IMR-90 (cell line): ENCODE measurements at regions not wholly inside any gene's neighbourhood (a gene's known extent, or its start where the extent isn't known, plus 50 kb on each side); places are given as distances from the start of the nearest gene placed in this dataset.

Source experiments
- ATAC-seq: fragments of 200-7000 bp; cut with Tn5 transposase; 2 replicates; pipeline ENCODE4 v1.9.1; 2020; ENCODE audit warnings: low read depth, mild to moderate bottlenecking, moderate library complexity
- BruUV-seq: library from RNA; stranded (reverse); fragments of 400-500 nt; replicated peaks from 2 replicates; lab custom pipeline; 2021; lab: Mats Ljungman, UMichigan
- CTCF ChIA-PET: fragments of 300-600 bp; formaldehyde crosslinking; extraction: SDS; loops from one replicate; lab custom pipeline; 2021; ENCODE audit warnings: antibody characterized with exemption; lab: Yijun Ruan, JAX
- POLR2A ChIA-PET: fragments of 300-600 bp; sonication (Branson Sonifier 250); formaldehyde crosslinking; loops from one replicate; lab custom pipeline; 2022; ENCODE audit warnings: antibody characterized with exemption; ENCODE audit not compliant: unreplicated experiment; lab: Charles Lee
- DNase-seq: peaks from one replicate; pipeline ENCODE4 v3.0.0; 2013
- H2AFZ ChIP-seq: replicated peaks from 2 replicates; pipeline ENCODE3; 2013; ENCODE audit warnings: low read length, mild to moderate bottlenecking; ENCODE audit not compliant: poor library complexity
- H2AK5ac ChIP-seq: 2 replicates; pipeline ENCODE4 v1.6.1; 2013; ENCODE audit warnings: low read depth, low read length, inconsistent platforms
- H2AK9ac ChIP-seq: replicated peaks from 2 replicates; pipeline ENCODE3; 2013; ENCODE audit warnings: mild to moderate bottlenecking, low read depth, low read length, moderate library complexity; ENCODE audit not compliant: poor library complexity
- H2BK120ac ChIP-seq: 2 replicates; pipeline ENCODE4 v1.6.1; 2013; ENCODE audit warnings: low read depth, low read length, inconsistent platforms
- H2BK15ac ChIP-seq: 3 replicates; pipeline ENCODE4 v1.6.1; 2013; ENCODE audit warnings: low read depth, low read length, inconsistent platforms
- H2BK20ac ChIP-seq: 2 replicates; pipeline ENCODE4 v1.6.1; 2013; ENCODE audit warnings: low read depth, mild to moderate bottlenecking, inconsistent platforms, low read length, moderate library complexity
- H2BK5ac ChIP-seq: 2 replicates; pipeline ENCODE4 v1.6.1; 2013; ENCODE audit warnings: mild to moderate bottlenecking, low read depth, low read length, inconsistent platforms; ENCODE audit not compliant: poor library complexity, severe bottlenecking
- H3K14ac ChIP-seq: replicated peaks from 2 replicates; pipeline ENCODE4 v1.6.1; 2013; ENCODE audit warnings: low read depth, low read length, inconsistent platforms
- H3K18ac ChIP-seq: 2 replicates; pipeline ENCODE4 v1.6.1; 2013; ENCODE audit warnings: low read depth, low read length, control low read depth
- H3K23ac ChIP-seq: 2 replicates; pipeline ENCODE4 v1.6.1; 2013; ENCODE audit warnings: low read depth, low read length, inconsistent platforms
- H3K27ac ChIP-seq: 2 replicates; pipeline ENCODE4 v1.5.1; 2013; ENCODE audit warnings: mild to moderate bottlenecking, control low read depth, low read length; ENCODE audit not compliant: insufficient read depth
- H3K27me3 ChIP-seq: 2 replicates; pipeline ENCODE4 v1.6.1; 2013; ENCODE audit warnings: low read length; ENCODE audit not compliant: control insufficient read depth, insufficient read depth
- H3K36me3 ChIP-seq: 2 replicates; pipeline ENCODE4 v1.6.1; 2013; ENCODE audit warnings: low read length, mixed read lengths; ENCODE audit not compliant: control insufficient read depth, insufficient read depth
- H3K4ac ChIP-seq: 2 replicates; pipeline ENCODE4 v1.6.1; 2013; ENCODE audit warnings: low read depth, low read length, inconsistent platforms
- H3K4me1 ChIP-seq: 2 replicates; pipeline ENCODE4 v1.6.1; 2013; ENCODE audit warnings: low read length, mixed read lengths; ENCODE audit not compliant: control insufficient read depth, insufficient read depth
- H3K4me2 ChIP-seq: 2 replicates; pipeline ENCODE4 v1.6.1; 2013; ENCODE audit warnings: low read depth, mild to moderate bottlenecking, control low read depth, low read length, moderate library complexity
- H3K4me3 ChIP-seq: 2 replicates; pipeline ENCODE4 v1.5.1; 2013; ENCODE audit warnings: low read depth, mild to moderate bottlenecking, control low read depth, low read length, moderate library complexity; ENCODE audit not compliant: insufficient read depth
- H3K56ac ChIP-seq: 2 replicates; pipeline ENCODE4 v1.6.1; 2013; ENCODE audit warnings: low read length, inconsistent platforms; ENCODE audit not compliant: insufficient read depth; ENCODE audit errors: extremely low read depth
- H3K79me1 ChIP-seq, 2 experiments: 2 replicates each; pipeline ENCODE4 v1.6.1; 2013; ENCODE audit warnings: low read length in 2 of 2, inconsistent platforms in 1 of 2, low read depth in 1 of 2
- H3K9ac ChIP-seq: 2 replicates; pipeline ENCODE4 v1.6.1; 2013; ENCODE audit warnings: low read depth, low read length, control low read depth
- H3K9me1 ChIP-seq: 2 replicates; pipeline ENCODE4 v1.6.1; 2013; ENCODE audit warnings: low read length, inconsistent platforms; ENCODE audit not compliant: insufficient read depth
- H3K9me3 ChIP-seq: 2 replicates; pipeline ENCODE4 v1.6.1; 2013; ENCODE audit warnings: low read length; ENCODE audit not compliant: control insufficient read depth, insufficient read depth
- H4K20me1 ChIP-seq: 2 replicates; pipeline ENCODE4 v1.6.1; 2013; ENCODE audit warnings: low read length, inconsistent platforms; ENCODE audit not compliant: insufficient read depth
- H4K5ac ChIP-seq: 2 replicates; pipeline ENCODE4 v1.6.1; 2013; ENCODE audit warnings: mild to moderate bottlenecking, low read depth, low read length, control low read depth
- H4K8ac ChIP-seq, 2 experiments: 2 replicates each; pipeline ENCODE4 v1.6.1; 2013; ENCODE audit warnings: low read depth in 2 of 2, low read length in 2 of 2, control low read depth in 1 of 2, inconsistent platforms in 1 of 2
- H4K91ac ChIP-seq: 2 replicates; pipeline ENCODE4 v1.6.1; 2013; ENCODE audit warnings: low read depth, low read length, inconsistent platforms; ENCODE audit not compliant: insufficient read depth
- BHLHE40 ChIP-seq: fragments of 150-350 bp; IDR thresholded peaks from 2 replicates; pipeline ENCODE4 v1.6.1; 2016; ENCODE audit warnings: mild to moderate bottlenecking, low read depth, low read length
- CEBPB ChIP-seq: IDR thresholded peaks from 2 replicates; pipeline ENCODE4 v1.6.1; 2012; ENCODE audit warnings: low read depth, low read length, improper control_type of control experiment
- MAFK ChIP-seq: IDR thresholded peaks from 2 replicates; pipeline ENCODE4 v1.6.1; 2012; ENCODE audit warnings: low read depth, low read length, improper control_type of control experiment
- NFE2L2 ChIP-seq: fragments of 150-350 bp; IDR thresholded peaks from 2 replicates; pipeline ENCODE4 v1.6.1; 2016; ENCODE audit warnings: low read depth, mild to moderate bottlenecking, low read length
- RFX5 ChIP-seq: IDR thresholded peaks from 2 replicates; pipeline ENCODE4 v1.8.0; 2012; ENCODE audit warnings: low read depth, mild to moderate bottlenecking, low read length, moderate library complexity
- WGBS, 2 experiments: methylation state at CpG; one replicate each; pipeline versions ENCODE4 v1.1.5 to v1.1.7; 2013; ENCODE audit warnings: missing lambda C conversion rate in 2 of 2; ENCODE audit not compliant: insufficient read length in 1 of 2; ENCODE audit errors: extremely low coverage in 2 of 2; 5-methylcytosine and 5-hydroxymethylcytosine counted together
- dilution Hi-C: fragments of 300-500 bp; cut with HindIII; formaldehyde crosslinking; loops from one replicate; pipeline ENCODE4 v1.14.3; 2018; ENCODE audit warnings: low sequenced_read_pairs; ENCODE audit not compliant: unreplicated experiment
- in situ Hi-C: fragments of 300-500 bp; cut with MboI; formaldehyde crosslinking; loops from 3 replicates; pipeline ENCODE4 v1.14.3; 2019; ENCODE audit warnings: low sequenced_read_pairs, inconsistent platforms, mixed read lengths
- intact Hi-C: fragments of 100-400 bp; cut with micrococcal nuclease; formaldehyde crosslinking; loops from 2 replicates; pipeline ENCODE4 v1.10.0; 2022
- TF ChIP-seq, protein P1 (sequence below): fragments of 150-350 bp; IDR thresholded peaks from 2 replicates; pipeline ENCODE4 v1.6.1; 2017; ENCODE audit warnings: mild to moderate bottlenecking, antibody characterized with exemption, low read length, low read depth

GRCh38 chr22:26970809-26971394 lies 313.5 kb downstream of the MIAT start:
- WGBS, 2 experiments = no CpG with 5 or more reads among the region's 5 CpGs
- no peak for TF ChIP-seq MAFK
- TF ChIP-seq BHLHE40 = no peak
- TF ChIP-seq NFE2L2 = no peak
- no peak for TF ChIP-seq CEBPB
- TF ChIP-seq, protein P1, sequence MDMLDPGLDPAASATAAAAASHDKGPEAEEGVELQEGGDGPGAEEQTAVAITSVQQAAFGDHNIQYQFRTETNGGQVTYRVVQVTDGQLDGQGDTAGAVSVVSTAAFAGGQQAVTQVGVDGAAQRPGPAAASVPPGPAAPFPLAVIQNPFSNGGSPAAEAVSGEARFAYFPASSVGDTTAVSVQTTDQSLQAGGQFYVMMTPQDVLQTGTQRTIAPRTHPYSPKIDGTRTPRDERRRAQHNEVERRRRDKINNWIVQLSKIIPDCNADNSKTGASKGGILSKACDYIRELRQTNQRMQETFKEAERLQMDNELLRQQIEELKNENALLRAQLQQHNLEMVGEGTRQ = 0 out of 2 replicates have a peak, but pooled peaks have one; percentile 8
- TF ChIP-seq RFX5 = no peak
- ATAC-seq = no peak
- BruUV-seq = no TSS peak
- DNase-seq = no peak
- H3K18ac ChIP-seq = no peak overlapping the region
- no peak overlapping the region for H3K4me2 ChIP-seq
- H4K91ac ChIP-seq = no peak overlapping the region
- H3K27me3 ChIP-seq = peaks cover 8% of the 10 kb centered on the region
- H3K36me3 ChIP-seq = no peaks in the 10 kb centered on the region
- no peak overlapping the region for H2AFZ ChIP-seq
- H2BK120ac ChIP-seq = no peak overlapping the region
- H3K56ac ChIP-seq = no peak overlapping the region
- H3K4ac ChIP-seq = no peak overlapping the region
- H3K9me1 ChIP-seq = no peaks in the 10 kb centered on the region
- H3K79me1 ChIP-seq = no peaks in the 10 kb centered on the region
- H2AK5ac ChIP-seq = no peak overlapping the region
- no peak overlapping the region for H4K8ac ChIP-seq
- in situ Hi-C loops = no loop called here
- no peak overlapping the region for H2BK20ac ChIP-seq
- intact Hi-C loops = loop anchor here (10.0 kb wide), 1 partner anchor 296 kb away; no protein-coding TSS in a partner anchor
- H4K20me1 ChIP-seq = no peaks in the 10 kb centered on the region
- no peak overlapping the region for H3K9ac ChIP-seq
- no peak overlapping the region for H4K5ac ChIP-seq
- POLR2A ChIA-PET = no interaction called here
- no peaks in the 10 kb centered on the region for H3K9me3 ChIP-seq
- no peak overlapping the region for H3K4me3 ChIP-seq
- no peak overlapping the region for H3K27ac ChIP-seq
- no peak overlapping the region for H2BK15ac ChIP-seq
- H2BK5ac ChIP-seq = no peak overlapping the region
- H3K14ac ChIP-seq = no peak overlapping the region
- no peak overlapping the region for H3K23ac ChIP-seq
- no peak overlapping the region for H2AK9ac ChIP-seq
- CTCF ChIA-PET = no interaction called here
- H3K4me1 ChIP-seq = no peaks in the 10 kb centered on the region
- dilution Hi-C loops = no loop called here
